PC-3 (cell line): ENCODE measurements at regions not wholly inside any gene's neighbourhood (a gene's known extent, or its start where the extent isn't known, plus 50 kb on each side); places are given as distances from the start of the nearest gene placed in this dataset.
A peak's percentile ranks its signal among the peaks of the same experiment; 100 is the strongest.

ENCODE experiments used
- ATAC-seq: fragments of 200-7000 bp; cut with Tn5 transposase; 2 replicates; pipeline ENCODE4 v1.9.1; 2020; ENCODE audit warnings: mild to moderate bottlenecking, moderate library complexity
- BruUV-seq: library from RNA; stranded (reverse); fragments of 400-500 nt; replicated peaks from 2 replicates; lab custom pipeline; 2021; lab: Mats Ljungman, UMichigan
- CTCF ChIA-PET: fragments of 300-600 bp; sonication (Branson Sonifier 250); formaldehyde crosslinking; loops from one replicate; lab custom pipeline; 2022; ENCODE audit warnings: antibody characterized with exemption; lab: Charles Lee
- POLR2A ChIA-PET: fragments of 300-600 bp; sonication (Branson Sonifier 250); formaldehyde crosslinking; loops from one replicate; lab custom pipeline; 2022; ENCODE audit warnings: antibody characterized with exemption; ENCODE audit not compliant: unreplicated experiment; lab: Charles Lee
- DNase-seq: peaks from one replicate; pipeline ENCODE4 v3.0.0-alpha.2; 2015
- H2AFZ ChIP-seq: fragments of 300-600 bp; sonication (generic); 2 replicates; pipeline ENCODE4 v1.6.0; 2016; ENCODE audit warnings: antibody characterized with exemption, low read length
- H3F3A ChIP-seq: fragments of 300-600 bp; sonication (generic); one replicate; pipeline ENCODE4 v1.6.0; 2017; ENCODE audit warnings: antibody characterized with exemption, low read length, control low read depth, mild to moderate bottlenecking; ENCODE audit not compliant: unreplicated experiment
- H3K27ac ChIP-seq: fragments of 300-600 bp; sonication (generic); 2 replicates; pipeline ENCODE4 v1.5.1; 2016; ENCODE audit warnings: mild to moderate bottlenecking, low read length
- H3K27me3 ChIP-seq: fragments of 300-600 bp; sonication (generic); 2 replicates; pipeline ENCODE4 v1.6.1; 2016; ENCODE audit warnings: low read length, mixed read lengths
- H3K36me3 ChIP-seq: fragments of 300-600 bp; sonication (generic); 2 replicates; pipeline ENCODE4 v1.6.1; 2016; ENCODE audit warnings: low read depth, mixed run types, low read length, mixed read lengths
- H3K4me1 ChIP-seq: fragments of 300-600 bp; sonication (generic); 2 replicates; pipeline ENCODE4 v1.5.1; 2016; ENCODE audit warnings: low read length; ENCODE audit not compliant: insufficient read depth
- H3K4me2 ChIP-seq: fragments of 300-600 bp; sonication (generic); 2 replicates; pipeline ENCODE4 v1.6.0; 2016; ENCODE audit warnings: low read length
- H3K4me3 ChIP-seq: fragments of 300-600 bp; sonication (generic); 2 replicates; pipeline ENCODE4 v1.5.1; 2016; ENCODE audit warnings: mild to moderate bottlenecking, low read length, mixed read lengths
- H3K79me2 ChIP-seq: fragments of 300-600 bp; sonication (generic); 2 replicates; pipeline ENCODE4 v1.6.1; 2017; ENCODE audit warnings: low read length, mixed read lengths
- H3K9ac ChIP-seq: fragments of 300-600 bp; sonication (generic); 2 replicates; pipeline ENCODE4 v1.6.0; 2016; ENCODE audit warnings: mild to moderate bottlenecking, low read length
- H3K9me2 ChIP-seq: fragments of 300-600 bp; sonication (generic); replicated peaks from 2 replicates; pipeline ENCODE4 v1.6.1; 2016; ENCODE audit warnings: mixed run types, low read length, mixed read lengths
- H3K9me3 ChIP-seq: fragments of 300-600 bp; sonication (generic); 2 replicates; pipeline ENCODE4 v1.6.1; 2016; ENCODE audit warnings: low read length, mixed read lengths
- H4K20me1 ChIP-seq: fragments of 300-600 bp; sonication (generic); 2 replicates; pipeline ENCODE4 v1.6.1; 2016; ENCODE audit warnings: low read length, mixed read lengths
- CTCF ChIP-seq: fragments of 300-600 bp; sonication (generic); conservative IDR thresholded peaks from 2 replicates; pipeline ENCODE4 v1.5.1; 2017; ENCODE audit warnings: antibody characterized with exemption, low read depth, mild to moderate bottlenecking, low read length
- EZH2 ChIP-seq: fragments of 300-600 bp; sonication (generic); IDR thresholded peaks from one replicate; pipeline ENCODE4 v1.6.1; 2017; ENCODE audit warnings: antibody characterized with exemption, mild to moderate bottlenecking, low read length; ENCODE audit not compliant: unreplicated experiment
- EZH2phosphoT487 ChIP-seq: fragments of 300-600 bp; sonication (generic); IDR thresholded peaks from 2 replicates; pipeline ENCODE4 v1.6.1; 2018; ENCODE audit warnings: mild to moderate bottlenecking, antibody characterized with exemption, low read length, borderline replicate concordance
- intact Hi-C: fragments of 100-400 bp; cut with micrococcal nuclease; formaldehyde crosslinking; loops from 2 replicates; pipeline ENCODE4 v1.9.0; 2023

GRCh38 chr18:73151086-73151485 lies 283.3 kb upstream of the NETO1 start:
- no peaks in the 10 kb centered on the region for H3K9me2 ChIP-seq
- H3K27ac ChIP-seq = no peak overlapping the region
- DNase-seq (no peak), ATAC-seq (no peak)
- H3K36me3 ChIP-seq = no peaks in the 10 kb centered on the region
- BruUV-seq = no TSS peak
- H3K9ac ChIP-seq = no peak overlapping the region
- H3K79me2 ChIP-seq = no peaks in the 10 kb centered on the region
- no peak for TF ChIP-seq CTCF
- no peak for TF ChIP-seq EZH2phosphoT487
- H3K9me3 ChIP-seq = no peaks in the 10 kb centered on the region
- no peak overlapping the region for H3K4me3 ChIP-seq
- ChIA-PET POLR2A (no interaction called here), CTCF (no interaction called here)
- H3F3A ChIP-seq = no peaks in the 10 kb centered on the region
- intact Hi-C loops = no loop called here
- no peaks in the 10 kb centered on the region for H4K20me1 ChIP-seq
- H3K4me1 ChIP-seq = peaks cover 8% of the 10 kb centered on the region
- H3K27me3 ChIP-seq = no peaks in the 10 kb centered on the region
- H3K4me2 ChIP-seq = no peak overlapping the region
- no peak overlapping the region for H2AFZ ChIP-seq

GRCh38 chr18:73150199-73150598 lies 282.4 kb upstream of the NETO1 start:
- H3K27ac ChIP-seq = no peak overlapping the region
- H3K36me3 ChIP-seq = no peaks in the 10 kb centered on the region
- no peak overlapping the region for H3K4me3 ChIP-seq
- H3K4me1 ChIP-seq = peaks cover 4% of the 10 kb centered on the region; the same call in 1 of the 2 replicates
- H3K9me3 ChIP-seq = no peaks in the 10 kb centered on the region
- no peak overlapping the region for H3K9ac ChIP-seq
- POLR2A ChIA-PET = no interaction called here
- CTCF ChIA-PET = interaction anchor here (0.6 kb wide), 1 partner anchor 131 kb away, joined by 3 read pairs; no protein-coding TSS in a partner anchor
- no TSS peak for BruUV-seq
- no peaks in the 10 kb centered on the region for H3K79me2 ChIP-seq
- DNase-seq (peak; percentile 21), ATAC-seq (no peak)
- H3F3A ChIP-seq = no peaks in the 10 kb centered on the region
- H3K27me3 ChIP-seq = no peaks in the 10 kb centered on the region
- no peak overlapping the region for H2AFZ ChIP-seq
- intact Hi-C loops = no loop called here
- no peaks in the 10 kb centered on the region for H4K20me1 ChIP-seq
- H3K9me2 ChIP-seq = no peaks in the 10 kb centered on the region
- no peak overlapping the region for H3K4me2 ChIP-seq
- TF ChIP-seq CTCF (peak; percentile 48), EZH2phosphoT487 (no peak), EZH2 (no peak)

GRCh38 chr18:73147590-73147989 lies 279.8 kb upstream of the NETO1 start:
- H3K4me3 ChIP-seq = no peak overlapping the region
- no peak overlapping the region for H3K4me2 ChIP-seq
- no peaks in the 10 kb centered on the region for H3K4me1 ChIP-seq
- H3K36me3 ChIP-seq = no peaks in the 10 kb centered on the region
- H3K79me2 ChIP-seq = no peaks in the 10 kb centered on the region
- ATAC-seq (no peak), DNase-seq (no peak)
- H4K20me1 ChIP-seq = no peaks in the 10 kb centered on the region
- H3K27me3 ChIP-seq = no peaks in the 10 kb centered on the region
- no peaks in the 10 kb centered on the region for H3K9me2 ChIP-seq
- H2AFZ ChIP-seq = no peak overlapping the region
- no peak overlapping the region for H3K27ac ChIP-seq
- TF ChIP-seq CTCF (no peak), EZH2phosphoT487 (no peak), EZH2 (no peak)
- H3F3A ChIP-seq = no peaks in the 10 kb centered on the region
- no TSS peak for BruUV-seq
- ChIA-PET CTCF (interaction anchor here (0.6 kb wide), 1 partner anchor 164 kb away, joined by 11 read pairs; no protein-coding TSS in a partner anchor), POLR2A (no interaction called here)
- intact Hi-C loops = loop anchor here (10.0 kb wide), 1 partner anchor 967 kb away; no protein-coding TSS in a partner anchor
- no peak overlapping the region for H3K9ac ChIP-seq
- H3K9me3 ChIP-seq = no peaks in the 10 kb centered on the region
